Tibial artery (tissue), 4 donors: ENCODE measurements at regions not wholly inside any gene's neighbourhood (a gene's known extent, or its start where the extent isn't known, plus 50 kb on each side); places are given as distances from the start of the nearest gene placed in this dataset.
A peak's percentile ranks its signal among the peaks of the same experiment; 100 is the strongest.

Experiments used
- DNase-seq, 2 donors: peaks; one replicate each; pipeline ENCODE4 v3.0.0-alpha.2; 2019
- H3K27ac ChIP-seq, 2 donors: fragments of 200-600 bp; sonication (generic) in 1 of 2; 1 replicate in 1 of 2; 2 replicates in 1 of 2; pipeline ENCODE4 v1.5.1; 2018 to 2019; ENCODE audit warnings: mild to moderate bottlenecking in 1 of 2
- H3K27me3 ChIP-seq, 2 donors: fragments of 200-600 bp; sonication (generic) in 1 of 2; one replicate each; pipeline versions ENCODE4 v1.5.1 to v1.6.0; 2016 to 2019
- H3K36me3 ChIP-seq, 3 donors: fragments of 200-600 bp; sonication (generic) in 2 of 3; one replicate each; pipeline ENCODE4 v1.5.1; 2016 to 2019; ENCODE audit warnings: mild to moderate bottlenecking in 2 of 3
- H3K4me1 ChIP-seq, 4 donors: fragments of 200-600 bp; sonication (generic) in 2 of 4; 1 replicate in 3 of 4; 2 replicates in 1 of 4; pipeline ENCODE4 v1.5.1; 2016 to 2019
- H3K4me3 ChIP-seq, 2 donors: fragments of 200-600 bp; sonication (generic) in 1 of 2; 1 replicate in 1 of 2; 2 replicates in 1 of 2; pipeline ENCODE4 v1.5.1; 2018 to 2019; ENCODE audit warnings: mild to moderate bottlenecking in 2 of 2
- H3K9me3 ChIP-seq, 3 donors: fragments of 200-600 bp; sonication (generic) in 1 of 3; one replicate each; pipeline ENCODE4 v1.5.1; 2016 to 2019
- CTCF ChIP-seq, 2 experiments: fragments of 200-600 bp in 1 of 2; fragments of 450-650 bp in 1 of 2; IDR thresholded peaks; one replicate each; pipeline ENCODE4 v1.5.1; 2017 to 2019; ENCODE audit warnings: antibody characterized with exemption in 2 of 2, mild to moderate bottlenecking in 1 of 2, moderate library complexity in 1 of 2
- intact Hi-C: fragments of 100-400 bp; cut with DNase I; formaldehyde crosslinking; loops from one replicate; pipeline ENCODE4 v1.15.0; 2023; ENCODE audit warnings: low total_unique reads

- Histone ChIP-seq H3K4me3 (no peak overlapping the region), H3K27ac (no peak overlapping the region), H3K9me3 (no peaks in the 10 kb centered on the region), H3K27me3 (no peaks in the 10 kb centered on the region), H3K36me3 (no peaks in the 10 kb centered on the region), H3K4me1 (peaks cover 0 to 14% (median 0%) of the 10 kb centered on the region in 4 donors)
- intact Hi-C loops = no loop called here
- TF ChIP-seq CTCF (IDR thresholded peaks at IDR 0.05) = no peak
- no peak for DNase-seq
Measured at GRCh38 chr3:5304188-5304587, 116.7 kb downstream of the EDEM1 start.

GRCh38 chr3:5304789-5305683, 117.5 kb downstream of the EDEM1 start:
- peak overlapping the region in 1 of 2 donors; percentile 28 for H3K27ac ChIP-seq

GRCh38 chr3:5305684-5305989, 118.1 kb downstream of the EDEM1 start:
- Histone ChIP-seq H3K27ac (no peak overlapping the region), H3K4me3 (no peak overlapping the region), H3K36me3 (no peaks in the 10 kb centered on the region), H3K4me1 (peaks cover 0 to 14% (median 0%) of the 10 kb centered on the region in 4 donors), H3K9me3 (no peaks in the 10 kb centered on the region), H3K27me3 (no peaks in the 10 kb centered on the region)
- no peak for TF ChIP-seq CTCF (IDR thresholded peaks at IDR 0.05)
- intact Hi-C loops = no loop called here
- no peak for DNase-seq

More at GRCh38 chr3:5304789-5305683, 117.5 kb downstream of the EDEM1 start:
- DNase-seq = no peak
- Histone ChIP-seq H3K4me1 (peaks cover 0 to 14% (median 0%) of the 10 kb centered on the region in 4 donors), H3K36me3 (no peaks in the 10 kb centered on the region), H3K4me3 (no peak overlapping the region), H3K9me3 (no peaks in the 10 kb centered on the region), H3K27me3 (no peaks in the 10 kb centered on the region)
- peak; percentile 24 to 27 for TF ChIP-seq CTCF (IDR thresholded peaks at IDR 0.05)
- intact Hi-C loops = no loop called here

- Histone ChIP-seq H3K4me3 (no peak overlapping the region), H3K36me3 (no peaks in the 10 kb centered on the region), H3K4me1 (peaks cover 0 to 14% (median 0%) of the 10 kb centered on the region in 4 donors), H3K27me3 (no peaks in the 10 kb centered on the region), H3K27ac (no peak overlapping the region), H3K9me3 (no peaks in the 10 kb centered on the region)
- no peak for DNase-seq
- no peak for TF ChIP-seq CTCF (IDR thresholded peaks at IDR 0.05)
- intact Hi-C loops = no loop called here
Measured at GRCh38 chr3:5309171-5309570, 121.7 kb downstream of the EDEM1 start.

- no peak for DNase-seq
- intact Hi-C loops = no loop called here
- TF ChIP-seq CTCF (IDR thresholded peaks at IDR 0.05) = no peak
- Histone ChIP-seq H3K4me3 (no peak overlapping the region), H3K36me3 (no peaks in the 10 kb centered on the region), H3K27me3 (no peaks in the 10 kb centered on the region), H3K27ac (no peak overlapping the region), H3K4me1 (peaks cover 0 to 12% (median 0%) of the 10 kb centered on the region in 4 donors), H3K9me3 (no peaks in the 10 kb centered on the region)
Measured at GRCh38 chr3:5309602-5310001, 122.1 kb downstream of the EDEM1 start.
